ENCODE measurements at regions not wholly inside any gene's neighbourhood (a gene's known extent, or its start where the extent isn't known, plus 50 kb on each side); places are given as distances from the start of the nearest gene placed in this dataset.

DNA sequence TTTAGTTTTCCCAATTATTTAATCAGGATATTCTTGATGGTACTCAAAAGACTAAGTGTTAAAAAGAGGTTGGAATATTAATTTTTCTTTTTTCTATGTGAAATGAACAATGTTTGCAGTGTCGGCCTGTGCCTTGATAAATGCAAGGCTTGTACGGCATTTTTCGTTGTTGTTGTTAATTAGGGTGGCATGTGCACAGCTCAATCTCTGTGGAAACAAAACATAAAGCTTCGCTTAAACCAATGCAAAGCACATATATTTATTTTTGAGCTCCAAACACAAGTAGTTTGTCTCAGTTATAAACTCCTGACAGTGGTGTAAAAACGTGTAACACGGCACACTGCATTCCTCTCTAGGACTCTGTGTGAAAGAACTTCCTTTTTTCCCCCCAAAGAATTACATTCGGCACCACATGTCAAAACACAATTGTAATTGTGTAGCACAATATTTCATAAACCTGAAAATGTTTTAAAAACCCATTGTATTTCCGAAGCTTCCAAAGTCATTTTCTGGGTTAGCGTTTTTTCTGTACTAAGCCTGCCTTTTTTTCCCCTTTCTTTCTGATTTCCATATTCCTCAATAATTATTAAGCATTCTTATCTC lies 498.0 kb downstream of the VRK1 start:
- TF ChIP-seq, protein P1, sequence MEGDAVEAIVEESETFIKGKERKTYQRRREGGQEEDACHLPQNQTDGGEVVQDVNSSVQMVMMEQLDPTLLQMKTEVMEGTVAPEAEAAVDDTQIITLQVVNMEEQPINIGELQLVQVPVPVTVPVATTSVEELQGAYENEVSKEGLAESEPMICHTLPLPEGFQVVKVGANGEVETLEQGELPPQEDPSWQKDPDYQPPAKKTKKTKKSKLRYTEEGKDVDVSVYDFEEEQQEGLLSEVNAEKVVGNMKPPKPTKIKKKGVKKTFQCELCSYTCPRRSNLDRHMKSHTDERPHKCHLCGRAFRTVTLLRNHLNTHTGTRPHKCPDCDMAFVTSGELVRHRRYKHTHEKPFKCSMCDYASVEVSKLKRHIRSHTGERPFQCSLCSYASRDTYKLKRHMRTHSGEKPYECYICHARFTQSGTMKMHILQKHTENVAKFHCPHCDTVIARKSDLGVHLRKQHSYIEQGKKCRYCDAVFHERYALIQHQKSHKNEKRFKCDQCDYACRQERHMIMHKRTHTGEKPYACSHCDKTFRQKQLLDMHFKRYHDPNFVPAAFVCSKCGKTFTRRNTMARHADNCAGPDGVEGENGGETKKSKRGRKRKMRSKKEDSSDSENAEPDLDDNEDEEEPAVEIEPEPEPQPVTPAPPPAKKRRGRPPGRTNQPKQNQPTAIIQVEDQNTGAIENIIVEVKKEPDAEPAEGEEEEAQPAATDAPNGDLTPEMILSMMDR (IDR thresholded peaks at IDR 0.05; ENCODE audit: low read depth, low read length), result no peak
- TF ChIP-seq POLR2A (IDR thresholded peaks at IDR 0.05; ENCODE audit: extremely low read depth, insufficient read length), result no peak

Measured in NB4 (cell line).